GM12878 (cell line): ENCODE measurements at regions not wholly inside any gene's neighbourhood (a gene's known extent, or its start where the extent isn't known, plus 50 kb on each side); places are given as distances from the start of the nearest gene placed in this dataset.
"Not testable (repeated sequence)": the region's sequence is repeated elsewhere in the genome, so short reads cannot be mapped to it uniquely, and the experiment has no call there.

Experiments used
- ASH2L ChIP-seq: fragments of 300-600, 200-600 bp; sonication (generic); IDR thresholded peaks from 2 replicates; pipeline ENCODE4 v1.6.1; 2017; ENCODE audit warnings: low read depth, mild to moderate bottlenecking, borderline replicate concordance
- BCL3 ChIP-seq: IDR thresholded peaks from 2 replicates; pipeline ENCODE4 v1.6.1; 2011; ENCODE audit warnings: borderline replicate concordance, low read depth, mild to moderate bottlenecking, moderate library complexity, low read length; ENCODE audit not compliant: insufficient read depth, poor library complexity, severe bottlenecking
- CBX5 ChIP-seq: sonication (generic); IDR thresholded peaks from 2 replicates; pipeline ENCODE4 v1.6.1; 2016; ENCODE audit warnings: low read depth, moderate library complexity, mild to moderate bottlenecking, inconsistent platforms
- EP300 ChIP-seq, 2 experiments: fragments of 150-350 bp in 1 of 2; IDR thresholded peaks; 2 replicates each; pipeline ENCODE4 v1.6.1; 2011 to 2012; ENCODE audit warnings: low read depth in 2 of 2, low read length in 2 of 2, borderline replicate concordance in 1 of 2, improper control_type of control experiment in 1 of 2, inconsistent platforms in 1 of 2; ENCODE audit not compliant: control insufficient read depth in 1 of 2
- FOS ChIP-seq: IDR thresholded peaks from 3 replicates; pipeline ENCODE4 v1.6.1; 2011; ENCODE audit warnings: borderline replicate concordance; ENCODE audit not compliant: insufficient read length; ENCODE audit errors: extremely low read depth
- HDAC6 ChIP-seq: fragments of 200-600 bp; sonication (generic); IDR thresholded peaks from one replicate; pipeline ENCODE4 v1.8.0; 2017; ENCODE audit warnings: antibody characterized with exemption; ENCODE audit not compliant: unreplicated experiment
- PAX8 ChIP-seq: fragments of 450-650 bp; IDR thresholded peaks from 2 replicates; pipeline ENCODE4 v1.6.1; 2017; ENCODE audit warnings: mild to moderate bottlenecking, moderate library complexity
- POLR2A ChIP-seq: IDR thresholded peaks from 2 replicates; pipeline ENCODE4 v1.6.1; 2011; ENCODE audit warnings: low read depth, mild to moderate bottlenecking, low read length
- SMC3 ChIP-seq: IDR thresholded peaks from 2 replicates; pipeline ENCODE4 v1.6.1; 2011; ENCODE audit warnings: low read length, improper control_type of control experiment, borderline replicate concordance
- SREBF2 ChIP-seq: IDR thresholded peaks from 2 replicates; pipeline ENCODE4 v1.6.1; 2012; ENCODE audit warnings: mild to moderate bottlenecking, low read length

- TF ChIP-seq SMC3; POLR2A; FOS; CBX5; ASH2L; BCL3; EP300 (IDR thresholded peaks at IDR 0.05; ENCODE audit: borderline replicate concordance in 1 of 2, control insufficient read depth in 1 of 2, low read depth in 2 of 2, low read length in 2 of 2); HDAC6; SREBF2; PAX8: not testable (repeated sequence)
Measured at GRCh38 chr3:135658451-135658850, 307.1 kb upstream of the PPP2R3A start.
